ENCODE measurements at regions not wholly inside any gene's neighbourhood (a gene's known extent, or its start where the extent isn't known, plus 50 kb on each side); places are given as distances from the start of the nearest gene placed in this dataset.

DNA sequence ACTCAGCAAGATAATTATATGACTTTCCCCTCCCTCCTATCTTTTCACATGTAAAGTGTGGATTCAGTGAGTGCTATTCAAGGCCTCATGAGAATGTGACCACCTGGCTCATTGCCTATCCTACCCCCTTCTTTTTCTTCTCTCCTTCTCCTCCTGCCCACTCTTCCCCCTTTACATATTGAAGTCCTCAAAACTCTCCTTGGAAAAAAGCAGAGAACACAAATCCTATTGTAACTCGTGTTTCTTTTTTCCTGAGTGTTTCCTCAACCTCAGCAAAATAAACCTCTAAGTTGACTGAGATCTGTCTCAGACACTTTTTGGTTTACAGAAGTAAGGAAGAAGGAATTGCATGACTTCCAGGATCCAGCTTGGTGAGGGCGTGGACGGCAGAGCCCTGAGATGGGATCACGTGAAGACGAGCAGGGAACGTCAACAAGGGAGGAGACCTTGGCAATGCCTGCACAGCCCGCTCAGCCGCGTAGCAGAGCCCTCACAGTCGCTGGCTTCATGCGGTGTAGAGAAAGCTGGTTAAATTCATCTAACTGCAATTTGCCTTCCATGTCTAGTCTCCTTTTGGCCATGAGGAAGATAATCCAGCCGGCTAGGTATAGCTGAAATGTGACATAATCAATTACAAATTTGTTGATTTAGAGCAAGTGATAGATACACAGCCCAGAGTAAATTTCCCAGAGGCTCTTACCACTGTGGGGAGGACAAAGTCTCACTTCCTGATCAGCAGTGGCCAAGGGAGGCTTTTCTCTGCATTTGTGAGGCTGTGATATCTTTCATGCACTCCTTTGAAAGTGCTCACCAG, 75.7 kb downstream of the LYZL2 start (continued):
- TF ChIP-seq POU5F1 (IDR thresholded peaks at IDR 0.05; ENCODE audit: borderline replicate concordance, low read depth, low read length, partially characterized antibody) (no peak), NR2C1 (IDR thresholded peaks at IDR 0.05) (0 out of 2 replicates have a peak, but pooled peaks have one; percentile 4), NR2C1 (tag; IDR thresholded peaks at IDR 0.05) (no peak), ZNF232 (CRISPR knock-in tag; IDR thresholded peaks at IDR 0.05) (peak; percentile 79; the same call in 1 of the 2 replicates), KDM5B (IDR thresholded peaks at IDR 0.05; ENCODE audit: insufficient replicate concordance, low read depth, low read length) (peak; percentile 49), NR4A1 (CRISPR knock-in tag; IDR thresholded peaks at IDR 0.05) (no peak), NR4A1 (tag; IDR thresholded peaks at IDR 0.05) (peak; percentile 56; the same call in 1 of the 2 replicates), TAF1 (IDR thresholded peaks at IDR 0.05; ENCODE audit: control insufficient read depth, extremely low read depth, insufficient read depth, low read length, severe bottlenecking) (peak; percentile 24), BACH1 (tag; IDR thresholded peaks at IDR 0.05) (peak; percentile 33; the same call in 1 of the 2 replicates), GTF2E2 (tag; IDR thresholded peaks at IDR 0.05) (peak; percentile 76; the same call in 1 of the 2 replicates), BCOR (IDR thresholded peaks at IDR 0.05) (0 out of 2 replicates have a peak, but pooled peaks have one; percentile 5), TAL1 (IDR thresholded peaks at IDR 0.05) (no peak), GABPA (tag; conservative IDR thresholded peaks at IDR 0.05; ENCODE audit: low read depth) (0 out of 2 replicates have a peak, but pooled peaks have one; percentile 12), NRF1 (conservative IDR thresholded peaks at IDR 0.05 in 1 of 2, IDR thresholded peaks at IDR 0.05 in 1 of 2) (0 out of 4 replicates have a peak, but pooled peaks of 1 of the 2 experiments have one; percentile 33), CTBP1 (IDR thresholded peaks at IDR 0.05; ENCODE audit: borderline replicate concordance) (peak; percentile 58; the same call in 1 of the 2 replicates), EP300 (IDR thresholded peaks at IDR 0.05; ENCODE audit: low read length) (0 out of 2 replicates have a peak, but pooled peaks have one; percentile 35), HDGF (IDR thresholded peaks at IDR 0.05) (no peak)
- TF ChIP-seq, protein P1, sequence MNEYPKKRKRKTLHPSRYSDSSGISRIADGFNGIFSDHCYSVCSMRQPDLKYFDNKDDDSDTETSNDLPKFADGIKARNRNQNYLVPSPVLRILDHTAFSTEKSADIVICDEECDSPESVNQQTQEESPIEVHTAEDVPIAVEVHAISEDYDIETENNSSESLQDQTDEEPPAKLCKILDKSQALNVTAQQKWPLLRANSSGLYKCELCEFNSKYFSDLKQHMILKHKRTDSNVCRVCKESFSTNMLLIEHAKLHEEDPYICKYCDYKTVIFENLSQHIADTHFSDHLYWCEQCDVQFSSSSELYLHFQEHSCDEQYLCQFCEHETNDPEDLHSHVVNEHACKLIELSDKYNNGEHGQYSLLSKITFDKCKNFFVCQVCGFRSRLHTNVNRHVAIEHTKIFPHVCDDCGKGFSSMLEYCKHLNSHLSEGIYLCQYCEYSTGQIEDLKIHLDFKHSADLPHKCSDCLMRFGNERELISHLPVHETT (CRISPR knock-in tag; conservative IDR thresholded peaks at IDR 0.05 in 1 of 2, IDR thresholded peaks at IDR 0.05 in 1 of 2) = 0 out of 4 replicates have a peak, but pooled peaks of 1 of the 2 experiments have one; percentile 7
- TF ChIP-seq, protein P2, sequence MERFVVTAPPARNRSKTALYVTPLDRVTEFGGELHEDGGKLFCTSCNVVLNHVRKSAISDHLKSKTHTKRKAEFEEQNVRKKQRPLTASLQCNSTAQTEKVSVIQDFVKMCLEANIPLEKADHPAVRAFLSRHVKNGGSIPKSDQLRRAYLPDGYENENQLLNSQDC (CRISPR knock-in tag; IDR thresholded peaks at IDR 0.05) = no peak
- TF ChIP-seq, protein P3, sequence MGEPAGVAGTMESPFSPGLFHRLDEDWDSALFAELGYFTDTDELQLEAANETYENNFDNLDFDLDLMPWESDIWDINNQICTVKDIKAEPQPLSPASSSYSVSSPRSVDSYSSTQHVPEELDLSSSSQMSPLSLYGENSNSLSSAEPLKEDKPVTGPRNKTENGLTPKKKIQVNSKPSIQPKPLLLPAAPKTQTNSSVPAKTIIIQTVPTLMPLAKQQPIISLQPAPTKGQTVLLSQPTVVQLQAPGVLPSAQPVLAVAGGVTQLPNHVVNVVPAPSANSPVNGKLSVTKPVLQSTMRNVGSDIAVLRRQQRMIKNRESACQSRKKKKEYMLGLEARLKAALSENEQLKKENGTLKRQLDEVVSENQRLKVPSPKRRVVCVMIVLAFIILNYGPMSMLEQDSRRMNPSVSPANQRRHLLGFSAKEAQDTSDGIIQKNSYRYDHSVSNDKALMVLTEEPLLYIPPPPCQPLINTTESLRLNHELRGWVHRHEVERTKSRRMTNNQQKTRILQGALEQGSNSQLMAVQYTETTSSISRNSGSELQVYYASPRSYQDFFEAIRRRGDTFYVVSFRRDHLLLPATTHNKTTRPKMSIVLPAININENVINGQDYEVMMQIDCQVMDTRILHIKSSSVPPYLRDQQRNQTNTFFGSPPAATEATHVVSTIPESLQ (CRISPR knock-in tag; IDR thresholded peaks at IDR 0.05) = no peak
- TF ChIP-seq, protein P4, sequence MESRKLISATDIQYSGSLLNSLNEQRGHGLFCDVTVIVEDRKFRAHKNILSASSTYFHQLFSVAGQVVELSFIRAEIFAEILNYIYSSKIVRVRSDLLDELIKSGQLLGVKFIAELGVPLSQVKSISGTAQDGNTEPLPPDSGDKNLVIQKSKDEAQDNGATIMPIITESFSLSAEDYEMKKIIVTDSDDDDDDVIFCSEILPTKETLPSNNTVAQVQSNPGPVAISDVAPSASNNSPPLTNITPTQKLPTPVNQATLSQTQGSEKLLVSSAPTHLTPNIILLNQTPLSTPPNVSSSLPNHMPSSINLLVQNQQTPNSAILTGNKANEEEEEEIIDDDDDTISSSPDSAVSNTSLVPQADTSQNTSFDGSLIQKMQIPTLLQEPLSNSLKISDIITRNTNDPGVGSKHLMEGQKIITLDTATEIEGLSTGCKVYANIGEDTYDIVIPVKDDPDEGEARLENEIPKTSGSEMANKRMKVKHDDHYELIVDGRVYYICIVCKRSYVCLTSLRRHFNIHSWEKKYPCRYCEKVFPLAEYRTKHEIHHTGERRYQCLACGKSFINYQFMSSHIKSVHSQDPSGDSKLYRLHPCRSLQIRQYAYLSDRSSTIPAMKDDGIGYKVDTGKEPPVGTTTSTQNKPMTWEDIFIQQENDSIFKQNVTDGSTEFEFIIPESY (CRISPR knock-in tag; IDR thresholded peaks at IDR 0.05) = no peak

All from K562 (cell line).